GM12872 (cell line): ENCODE measurements at regions not wholly inside any gene's neighbourhood (a gene's known extent, or its start where the extent isn't known, plus 50 kb on each side); places are given as distances from the start of the nearest gene placed in this dataset.

Experiments
- TF ChIP-seq, protein P1 (sequence below): IDR thresholded peaks from 3 replicates; pipeline ENCODE4 v1.5.1; 2011; ENCODE audit warnings: low read depth, mild to moderate bottlenecking, low read length, moderate library complexity; ENCODE audit not compliant: insufficient read depth

DNA sequence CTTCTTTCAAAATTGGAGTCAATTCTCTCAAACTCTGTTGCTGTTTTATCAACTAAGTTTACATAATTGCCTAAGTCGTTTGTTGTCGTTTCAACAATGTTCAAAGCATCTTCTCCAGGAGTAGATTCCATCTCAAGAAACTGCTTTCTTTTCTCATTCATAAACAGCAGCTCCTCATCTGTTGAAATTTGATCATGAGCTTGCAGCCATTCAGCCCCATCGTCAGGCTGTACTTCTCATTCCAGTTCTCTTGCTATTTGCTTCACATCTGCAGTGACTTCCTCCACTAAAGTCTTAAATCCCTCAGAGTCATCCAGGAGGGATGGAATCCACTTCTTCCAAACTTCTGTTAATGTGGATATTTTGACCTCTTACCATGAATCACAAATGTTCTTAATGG lies 230.6 kb downstream of the IRF8 start:
- TF ChIP-seq, protein P1, sequence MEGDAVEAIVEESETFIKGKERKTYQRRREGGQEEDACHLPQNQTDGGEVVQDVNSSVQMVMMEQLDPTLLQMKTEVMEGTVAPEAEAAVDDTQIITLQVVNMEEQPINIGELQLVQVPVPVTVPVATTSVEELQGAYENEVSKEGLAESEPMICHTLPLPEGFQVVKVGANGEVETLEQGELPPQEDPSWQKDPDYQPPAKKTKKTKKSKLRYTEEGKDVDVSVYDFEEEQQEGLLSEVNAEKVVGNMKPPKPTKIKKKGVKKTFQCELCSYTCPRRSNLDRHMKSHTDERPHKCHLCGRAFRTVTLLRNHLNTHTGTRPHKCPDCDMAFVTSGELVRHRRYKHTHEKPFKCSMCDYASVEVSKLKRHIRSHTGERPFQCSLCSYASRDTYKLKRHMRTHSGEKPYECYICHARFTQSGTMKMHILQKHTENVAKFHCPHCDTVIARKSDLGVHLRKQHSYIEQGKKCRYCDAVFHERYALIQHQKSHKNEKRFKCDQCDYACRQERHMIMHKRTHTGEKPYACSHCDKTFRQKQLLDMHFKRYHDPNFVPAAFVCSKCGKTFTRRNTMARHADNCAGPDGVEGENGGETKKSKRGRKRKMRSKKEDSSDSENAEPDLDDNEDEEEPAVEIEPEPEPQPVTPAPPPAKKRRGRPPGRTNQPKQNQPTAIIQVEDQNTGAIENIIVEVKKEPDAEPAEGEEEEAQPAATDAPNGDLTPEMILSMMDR: no peak

DNA sequence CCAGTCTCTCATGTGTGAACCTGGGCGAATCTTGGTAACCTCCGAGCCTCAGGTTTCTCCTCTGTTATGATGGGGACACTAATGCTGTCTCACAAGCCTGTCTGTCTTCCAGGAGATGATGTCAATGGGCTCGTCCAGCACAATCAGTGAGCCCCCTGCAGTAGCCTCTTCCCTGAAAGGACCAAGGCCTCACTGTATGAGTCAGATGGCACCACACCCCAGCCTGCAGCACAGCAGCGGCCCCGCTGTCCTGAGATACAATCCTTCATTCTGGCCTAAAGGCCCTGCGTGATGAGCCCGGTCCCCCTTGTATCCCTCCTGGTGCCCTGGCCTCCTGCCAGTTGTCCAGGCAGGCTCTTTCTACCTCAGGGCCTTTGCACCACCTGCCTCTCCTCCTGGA lies 234.4 kb downstream of the IRF8 start:
- TF ChIP-seq, protein P1: no peak

DNA sequence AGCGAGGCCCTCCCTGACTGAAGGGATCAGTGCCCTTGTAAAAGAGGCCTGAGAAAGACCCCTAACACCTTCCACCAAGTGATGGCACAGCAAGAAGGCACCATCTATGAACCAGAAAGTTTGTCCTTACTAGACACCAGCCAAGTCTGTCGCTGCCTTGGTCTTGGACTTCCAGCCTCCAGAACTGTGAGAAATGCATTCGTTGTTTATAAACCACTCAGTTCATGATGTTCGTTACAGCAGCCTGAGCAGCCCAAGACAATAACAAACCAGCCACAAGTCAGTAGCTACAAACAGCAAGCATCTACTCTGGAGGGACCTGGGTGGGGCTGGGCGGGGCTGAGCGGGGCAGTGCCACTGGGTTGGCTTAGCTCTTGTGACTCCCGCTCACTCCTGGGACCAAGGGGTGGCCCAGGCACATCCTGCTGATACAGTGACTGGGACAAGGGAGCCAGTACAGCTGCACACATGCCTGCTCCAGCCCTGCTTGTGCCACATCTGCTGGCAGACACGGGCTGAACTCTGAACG lies 234.9 kb downstream of the IRF8 start:
- TF ChIP-seq, protein P1: no peak

DNA sequence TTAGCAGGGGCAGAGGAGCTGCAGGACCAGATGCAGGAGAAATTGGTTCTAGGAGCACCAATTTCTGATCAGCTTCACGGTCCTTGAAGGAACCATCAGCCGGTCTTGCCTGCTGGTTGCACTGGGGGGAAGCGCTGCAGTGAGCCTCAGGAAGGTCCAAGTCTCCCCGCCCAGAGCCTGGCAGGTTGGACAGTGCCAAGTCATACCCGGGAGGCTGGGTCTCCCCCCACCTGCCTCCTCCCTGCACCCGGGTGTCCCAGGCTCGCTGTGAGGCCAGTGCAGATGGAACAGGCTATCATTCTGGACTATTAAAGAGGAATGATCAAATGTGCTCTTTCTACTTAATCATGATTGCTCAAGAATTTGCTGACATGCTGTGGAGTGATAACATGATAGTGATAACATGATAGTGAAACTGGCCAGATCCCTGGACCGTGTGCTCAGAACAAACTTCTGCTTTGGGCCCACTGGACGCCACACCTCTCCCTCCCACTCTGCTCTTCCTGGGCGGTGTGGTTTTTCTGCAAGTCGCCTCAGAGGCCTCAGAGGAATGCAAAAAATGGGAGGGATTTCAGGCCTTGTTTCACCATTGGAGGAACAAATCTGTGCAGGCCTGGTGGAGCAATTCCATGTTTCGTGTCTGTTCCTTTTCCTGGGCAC lies 236.0 kb downstream of the IRF8 start:
- TF ChIP-seq, protein P1: no peak

DNA sequence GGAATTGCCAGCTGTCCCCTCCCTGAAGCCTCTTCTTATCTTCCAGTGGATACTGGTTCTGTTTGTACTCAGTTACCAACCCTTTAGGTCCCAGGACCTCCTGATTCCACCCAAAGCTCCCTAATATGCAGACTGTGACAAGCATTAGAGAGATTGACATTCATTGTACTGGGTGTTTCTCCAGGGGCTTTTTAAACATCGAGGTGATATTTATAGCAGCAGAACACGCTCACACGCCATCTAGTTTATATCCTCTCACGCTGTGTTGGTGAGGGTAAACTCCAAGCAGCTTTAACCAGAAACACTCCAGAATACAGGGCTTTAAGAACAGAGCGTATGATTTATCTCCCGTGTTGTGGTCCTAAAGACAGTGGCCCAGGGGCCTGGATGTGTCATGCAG lies 238.4 kb downstream of the IRF8 start:
- TF ChIP-seq, protein P1: no peak

DNA sequence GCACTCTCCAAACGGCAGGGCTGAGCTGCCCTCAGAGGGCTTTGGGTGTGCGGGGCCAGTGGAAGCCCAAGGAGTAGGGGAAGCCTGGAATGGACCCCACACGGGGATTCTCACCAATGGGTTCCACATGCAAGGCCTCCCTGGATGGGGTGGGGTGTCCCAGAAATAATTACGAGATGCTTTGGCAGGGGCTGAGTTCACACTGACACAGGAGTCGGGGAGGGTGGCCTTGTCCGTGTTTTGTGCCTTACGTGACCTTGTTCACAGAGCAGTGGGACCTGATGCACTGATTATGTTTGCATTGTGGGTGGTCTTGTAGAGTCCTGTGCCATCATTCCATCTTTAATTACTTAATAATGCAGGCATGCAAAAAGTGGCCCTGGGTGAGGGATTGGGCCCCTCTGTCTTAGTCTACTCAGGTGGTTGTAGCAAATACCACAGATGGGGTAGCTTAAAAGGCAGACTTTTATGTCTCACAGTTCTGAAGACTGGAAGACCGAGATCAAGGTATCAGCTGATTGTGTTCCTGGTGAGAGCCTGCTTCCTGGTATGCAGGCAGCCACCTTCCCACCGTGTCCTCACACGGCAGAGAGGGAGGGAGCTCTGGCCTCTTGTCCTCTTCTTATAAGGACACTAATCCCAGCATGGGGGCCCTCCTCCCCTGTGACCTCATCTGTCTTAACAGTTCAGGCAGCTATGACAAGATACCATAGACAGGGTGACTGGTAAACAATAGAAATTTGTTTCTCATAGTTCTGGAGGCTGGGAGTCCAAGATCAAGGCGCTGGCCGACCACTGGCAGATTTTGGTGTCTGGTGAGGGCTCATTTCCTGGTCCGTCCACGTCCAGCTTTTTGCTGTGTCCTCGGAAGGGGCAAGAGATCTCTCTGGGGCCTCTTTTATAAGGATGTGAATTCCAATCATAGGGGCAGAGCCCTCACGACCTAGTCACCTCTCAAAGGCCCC lies 239.4 kb downstream of the IRF8 start:
- TF ChIP-seq, protein P1: no peak

DNA sequence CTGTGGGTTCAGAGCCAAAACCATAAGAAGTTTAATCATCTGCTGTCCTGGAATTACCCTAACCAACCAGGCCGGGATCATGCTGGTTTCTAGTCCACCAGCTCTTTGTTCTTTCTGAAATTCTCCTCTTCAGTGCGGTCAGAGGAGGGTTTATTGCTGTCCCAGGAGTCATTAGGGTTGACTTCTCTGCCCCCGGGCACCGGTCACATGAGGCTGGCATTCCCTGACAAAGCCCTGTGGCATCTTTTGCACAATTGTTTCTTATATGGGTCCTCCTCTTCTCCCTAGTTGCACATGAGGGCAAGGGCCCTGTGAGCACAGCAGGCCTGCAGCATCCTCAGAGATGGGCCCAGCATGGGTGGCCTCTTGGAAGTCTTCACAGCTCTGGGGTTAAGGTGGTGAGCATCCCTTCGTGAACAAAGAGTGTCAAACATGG lies 243.9 kb downstream of the IRF8 start:
- TF ChIP-seq, protein P1: no peak
